Astrocyte (in vitro differentiated cells and primary cell): ENCODE measurements at regions not wholly inside any gene's neighbourhood (a gene's known extent, or its start where the extent isn't known, plus 50 kb on each side); places are given as distances from the start of the nearest gene placed in this dataset.

ENCODE experiments used
- DNase-seq: peaks from one replicate; pipeline ENCODE4 v3.0.0-alpha.2; 2010; ENCODE audit warnings: low read depth
- FAIRE-seq: peaks from 2 replicates; lab custom pipeline; 2011; peaks lifted over from hg19 to GRCh38; lab: Jason Lieb, UNC
- H2AFZ ChIP-seq: 2 replicates; pipeline ENCODE4 v1.6.0; 2012; ENCODE audit warnings: low read depth, low read length, inconsistent platforms
- H3K27ac ChIP-seq: 2 replicates; pipeline ENCODE4 v1.5.1; 2011; ENCODE audit warnings: low read depth, low read length, inconsistent platforms
- H3K27me3 ChIP-seq: 2 replicates; pipeline ENCODE4 v1.6.0; 2011; ENCODE audit warnings: low read length, inconsistent platforms; ENCODE audit not compliant: insufficient read depth
- H3K36me3 ChIP-seq: 2 replicates; pipeline ENCODE4 v1.5.1; 2011; ENCODE audit warnings: low read length, inconsistent platforms; ENCODE audit not compliant: insufficient read depth
- H3K4me1 ChIP-seq: 2 replicates; pipeline ENCODE4 v1.5.1; 2011; ENCODE audit warnings: low read length, inconsistent platforms; ENCODE audit not compliant: insufficient read depth
- H3K4me2 ChIP-seq: 2 replicates; pipeline ENCODE4 v1.6.0; 2012; ENCODE audit warnings: low read length, inconsistent platforms
- H3K4me3 ChIP-seq: 2 replicates; pipeline ENCODE4 v1.5.1; 2011; ENCODE audit warnings: low read depth, mild to moderate bottlenecking, low read length, inconsistent platforms; ENCODE audit not compliant: insufficient read depth
- H3K79me2 ChIP-seq: 2 replicates; pipeline ENCODE4 v1.6.0; 2012; ENCODE audit warnings: mild to moderate bottlenecking, low read length, inconsistent platforms; ENCODE audit not compliant: insufficient read depth
- H3K9ac ChIP-seq: 2 replicates; pipeline ENCODE4 v1.6.0; 2012; ENCODE audit warnings: mild to moderate bottlenecking, low read length, inconsistent platforms
- H3K9me3 ChIP-seq: 2 replicates; pipeline ENCODE4 v1.5.1; 2012; ENCODE audit warnings: low read depth, mild to moderate bottlenecking, low read length, inconsistent platforms; ENCODE audit not compliant: insufficient read depth
- H4K20me1 ChIP-seq: 2 replicates; pipeline ENCODE4 v1.6.0; 2012; ENCODE audit warnings: low read length, inconsistent platforms; ENCODE audit not compliant: insufficient read depth
- H3K27ac Mint-ChIP-seq: one replicate; pipeline ENCODE4 v1.8.0; 2021; ENCODE audit warnings: mild to moderate bottlenecking, mixed read lengths; ENCODE audit not compliant: unreplicated experiment
- H3K27me3 Mint-ChIP-seq: one replicate; pipeline ENCODE4 v1.8.0; 2021; ENCODE audit warnings: low read depth, mixed read lengths; ENCODE audit not compliant: unreplicated experiment
- H3K36me3 Mint-ChIP-seq: one replicate; pipeline ENCODE4 v1.8.0; 2021; ENCODE audit warnings: low read depth, mixed read lengths; ENCODE audit not compliant: unreplicated experiment
- H3K4me1 Mint-ChIP-seq: one replicate; pipeline ENCODE4 v1.8.0; 2021; ENCODE audit warnings: low read depth, mixed read lengths; ENCODE audit not compliant: unreplicated experiment
- H3K4me3 Mint-ChIP-seq: one replicate; pipeline ENCODE4 v1.8.0; 2021; ENCODE audit warnings: mild to moderate bottlenecking, moderate library complexity, mixed read lengths; ENCODE audit not compliant: unreplicated experiment
- H3K9me3 Mint-ChIP-seq: one replicate; pipeline ENCODE4 v1.8.0; 2021; ENCODE audit warnings: mild to moderate bottlenecking, mixed read lengths; ENCODE audit not compliant: unreplicated experiment
- EZH2 ChIP-seq: IDR thresholded peaks from 2 replicates; pipeline ENCODE4 v1.6.1; 2012; ENCODE audit warnings: mild to moderate bottlenecking, low read length, inconsistent platforms; ENCODE audit not compliant: insufficient read depth
- TF ChIP-seq, protein P1 (sequence below): IDR thresholded peaks from 2 replicates; pipeline ENCODE4 v1.5.1; 2011; ENCODE audit warnings: low read depth, mild to moderate bottlenecking, inconsistent platforms, low read length, moderate library complexity; ENCODE audit not compliant: insufficient read depth

DNA sequence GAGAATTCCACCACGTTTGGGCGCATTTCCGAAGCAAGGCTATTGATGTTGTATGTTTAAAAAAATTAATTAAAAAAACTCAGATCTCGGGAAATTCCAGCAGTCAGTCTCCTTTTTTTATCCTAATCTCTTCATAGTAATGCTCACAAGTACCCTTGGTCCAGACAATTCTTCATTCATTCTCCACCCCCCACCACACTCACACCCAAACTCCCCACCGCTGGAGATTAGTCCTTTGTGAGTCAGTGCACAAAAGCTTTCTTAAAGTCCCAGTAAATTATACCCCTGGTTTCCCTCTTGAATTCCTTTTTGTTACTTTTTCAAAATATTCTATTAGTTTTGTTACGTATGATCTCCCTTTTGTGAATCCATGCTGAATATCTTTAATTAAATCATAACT is 274.6 kb downstream of the ZNF536 start:
- no peaks in the 10 kb centered on the region for H3K36me3 Mint-ChIP-seq
- peaks cover 3% of the 10 kb centered on the region for H3K9me3 Mint-ChIP-seq
- Histone ChIP-seq H3K27me3 (no peaks in the 10 kb centered on the region), H3K9ac (no peak overlapping the region), H3K9me3 (no peaks in the 10 kb centered on the region), H3K4me2 (no peak overlapping the region), H3K27ac (no peak overlapping the region), H2AFZ (no peak overlapping the region), H3K4me3 (no peak overlapping the region), H3K36me3 (no peaks in the 10 kb centered on the region), H4K20me1 (no peaks in the 10 kb centered on the region), H3K79me2 (no peaks in the 10 kb centered on the region), H3K4me1 (no peaks in the 10 kb centered on the region)
- DNase-seq: no peak
- TF ChIP-seq, protein P1, sequence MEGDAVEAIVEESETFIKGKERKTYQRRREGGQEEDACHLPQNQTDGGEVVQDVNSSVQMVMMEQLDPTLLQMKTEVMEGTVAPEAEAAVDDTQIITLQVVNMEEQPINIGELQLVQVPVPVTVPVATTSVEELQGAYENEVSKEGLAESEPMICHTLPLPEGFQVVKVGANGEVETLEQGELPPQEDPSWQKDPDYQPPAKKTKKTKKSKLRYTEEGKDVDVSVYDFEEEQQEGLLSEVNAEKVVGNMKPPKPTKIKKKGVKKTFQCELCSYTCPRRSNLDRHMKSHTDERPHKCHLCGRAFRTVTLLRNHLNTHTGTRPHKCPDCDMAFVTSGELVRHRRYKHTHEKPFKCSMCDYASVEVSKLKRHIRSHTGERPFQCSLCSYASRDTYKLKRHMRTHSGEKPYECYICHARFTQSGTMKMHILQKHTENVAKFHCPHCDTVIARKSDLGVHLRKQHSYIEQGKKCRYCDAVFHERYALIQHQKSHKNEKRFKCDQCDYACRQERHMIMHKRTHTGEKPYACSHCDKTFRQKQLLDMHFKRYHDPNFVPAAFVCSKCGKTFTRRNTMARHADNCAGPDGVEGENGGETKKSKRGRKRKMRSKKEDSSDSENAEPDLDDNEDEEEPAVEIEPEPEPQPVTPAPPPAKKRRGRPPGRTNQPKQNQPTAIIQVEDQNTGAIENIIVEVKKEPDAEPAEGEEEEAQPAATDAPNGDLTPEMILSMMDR: no peak
- no peak for TF ChIP-seq EZH2
- H3K27ac Mint-ChIP-seq: no peak overlapping the region
- H3K27me3 Mint-ChIP-seq: peaks cover 10% of the 10 kb centered on the region
- H3K4me1 Mint-ChIP-seq: peaks cover 9% of the 10 kb centered on the region
- H3K4me3 Mint-ChIP-seq: no peak overlapping the region
- no peak for FAIRE-seq

DNA sequence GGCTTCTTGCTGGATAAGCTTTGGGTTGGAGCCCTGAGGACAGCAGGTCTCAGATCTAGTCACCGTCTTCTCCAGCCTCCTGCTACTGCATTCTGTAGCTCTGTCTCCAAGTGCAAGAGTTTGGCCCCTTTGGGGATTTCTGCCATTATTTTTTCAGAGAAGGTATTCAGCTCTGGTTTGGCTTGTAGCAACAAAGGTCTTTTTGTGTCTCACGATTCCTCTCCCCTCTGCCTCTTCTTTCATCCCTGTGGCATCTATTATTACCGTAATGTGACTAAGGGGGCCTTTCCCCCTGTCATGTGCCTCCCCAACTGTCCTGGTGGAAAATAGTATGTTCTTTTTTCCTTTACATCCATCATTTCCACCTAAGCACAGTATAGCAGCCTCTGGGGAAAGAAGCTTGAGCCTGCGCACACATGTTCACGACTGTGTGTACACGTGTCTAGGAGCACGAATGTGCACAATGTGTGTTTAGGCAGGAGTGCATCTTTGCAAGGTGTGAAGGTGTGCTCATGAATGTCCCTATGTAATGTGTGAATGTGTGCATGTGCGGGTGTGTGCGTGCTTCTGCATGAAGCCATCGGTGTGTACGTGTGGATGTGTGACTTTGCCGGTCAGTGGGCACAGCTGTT is 273.9 kb downstream of the ZNF536 start:
- H3K4me3 Mint-ChIP-seq: no peak overlapping the region
- H4K20me1 ChIP-seq: no peaks in the 10 kb centered on the region
- no peaks in the 10 kb centered on the region for H3K27me3 ChIP-seq
- H3K36me3 ChIP-seq: no peaks in the 10 kb centered on the region
- no peaks in the 10 kb centered on the region for H3K4me1 ChIP-seq
- no peak for FAIRE-seq
- peaks cover 9% of the 10 kb centered on the region for H3K4me1 Mint-ChIP-seq
- H3K9ac ChIP-seq: no peak overlapping the region
- H2AFZ ChIP-seq: no peak overlapping the region
- no peaks in the 10 kb centered on the region for H3K9me3 ChIP-seq
- no peak for DNase-seq
- no peak overlapping the region for H3K27ac ChIP-seq
- H3K36me3 Mint-ChIP-seq: no peaks in the 10 kb centered on the region
- no peak for TF ChIP-seq EZH2
- TF ChIP-seq, protein P1: no peak
- peaks cover 10% of the 10 kb centered on the region for H3K27me3 Mint-ChIP-seq
- H3K79me2 ChIP-seq: no peaks in the 10 kb centered on the region
- no peak overlapping the region for H3K27ac Mint-ChIP-seq
- peaks cover 3% of the 10 kb centered on the region for H3K9me3 Mint-ChIP-seq
- H3K4me3 ChIP-seq: no peak overlapping the region
- H3K4me2 ChIP-seq: no peak overlapping the region

DNA sequence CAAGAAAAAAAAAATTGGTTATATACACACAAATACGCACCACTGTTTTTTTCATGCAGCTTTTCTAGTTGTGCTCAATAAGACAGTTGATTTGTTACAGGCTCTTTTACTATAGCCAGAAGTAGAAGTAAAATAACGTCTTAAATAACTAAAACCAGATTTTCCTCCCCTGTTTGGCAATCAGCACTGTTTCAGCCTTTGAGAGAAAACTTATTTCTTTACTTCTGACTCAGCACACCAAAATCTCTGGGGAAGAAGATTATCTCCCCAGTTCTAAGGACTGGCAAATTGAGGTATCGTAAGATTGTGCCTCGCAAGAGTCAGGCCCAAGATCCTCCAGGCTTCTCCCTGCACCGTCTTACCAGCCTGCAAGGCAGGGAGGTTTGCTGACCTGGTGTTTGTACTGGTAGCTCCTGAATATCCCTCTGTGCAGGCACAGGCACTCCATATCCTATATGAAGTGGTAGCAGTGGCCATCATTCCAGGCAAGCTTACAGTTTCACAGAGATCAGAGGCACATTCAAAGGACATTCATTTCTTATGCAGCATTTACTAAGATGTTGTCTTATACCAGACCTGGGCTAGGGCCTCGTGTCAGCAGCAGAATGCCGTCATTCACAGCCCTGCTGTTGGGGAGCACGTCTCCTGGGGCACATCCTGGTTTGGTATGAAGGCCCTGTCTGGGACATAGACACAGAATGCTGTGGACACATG is 268.2 kb downstream of the ZNF536 start:
- H3K4me2 ChIP-seq: no peak overlapping the region
- no peak for FAIRE-seq
- no peaks in the 10 kb centered on the region for H3K27me3 ChIP-seq
- Mint-ChIP-seq H3K9me3 (peaks cover 8% of the 10 kb centered on the region), H3K4me1 (no peaks in the 10 kb centered on the region), H3K27ac (no peak overlapping the region), H3K27me3 (peaks cover 10% of the 10 kb centered on the region), H3K36me3 (no peaks in the 10 kb centered on the region), H3K4me3 (no peak overlapping the region)
- H3K79me2 ChIP-seq: no peaks in the 10 kb centered on the region
- H3K36me3 ChIP-seq: no peaks in the 10 kb centered on the region
- no peak overlapping the region for H3K9ac ChIP-seq
- TF ChIP-seq EZH2: no peak
- TF ChIP-seq, protein P1: no peak
- no peaks in the 10 kb centered on the region for H4K20me1 ChIP-seq
- no peaks in the 10 kb centered on the region for H3K4me1 ChIP-seq
- H2AFZ ChIP-seq: no peak overlapping the region
- no peak overlapping the region for H3K4me3 ChIP-seq
- no peak for DNase-seq
- H3K27ac ChIP-seq: no peak overlapping the region
- peaks cover 3% of the 10 kb centered on the region for H3K9me3 ChIP-seq
